ENCODE measurements at regions not wholly inside any gene's neighbourhood (a gene's known extent, or its start where the extent isn't known, plus 50 kb on each side); places are given as distances from the start of the nearest gene placed in this dataset.

DNA sequence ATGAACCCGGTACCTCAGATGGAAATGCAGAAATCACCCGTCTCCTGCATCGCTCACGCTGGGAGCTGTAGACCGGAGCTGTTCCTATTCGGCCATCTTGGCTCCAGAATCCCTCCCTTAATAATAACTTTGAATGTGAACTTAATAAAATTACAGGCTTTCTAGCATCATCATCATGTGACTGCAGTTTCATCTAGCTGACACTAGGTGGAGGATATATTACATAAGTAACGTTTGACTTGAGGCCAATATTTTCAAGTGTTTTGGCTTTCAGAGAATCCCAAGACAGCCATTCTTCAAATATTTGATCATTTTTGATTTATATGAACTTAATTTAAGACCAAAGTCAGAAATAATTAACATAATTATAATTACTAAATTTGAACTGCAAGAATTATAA, 474.9 kb upstream of the CDH10 start:
- H3K27ac Mint-ChIP-seq (ENCODE audit: unreplicated experiment), result no peak overlapping the region
- no peak for DNase-seq (ENCODE audit: low spot score)
- no peaks in the 10 kb centered on the region for H3K36me3 Mint-ChIP-seq (ENCODE audit: low read depth)
- TF ChIP-seq, protein P1, sequence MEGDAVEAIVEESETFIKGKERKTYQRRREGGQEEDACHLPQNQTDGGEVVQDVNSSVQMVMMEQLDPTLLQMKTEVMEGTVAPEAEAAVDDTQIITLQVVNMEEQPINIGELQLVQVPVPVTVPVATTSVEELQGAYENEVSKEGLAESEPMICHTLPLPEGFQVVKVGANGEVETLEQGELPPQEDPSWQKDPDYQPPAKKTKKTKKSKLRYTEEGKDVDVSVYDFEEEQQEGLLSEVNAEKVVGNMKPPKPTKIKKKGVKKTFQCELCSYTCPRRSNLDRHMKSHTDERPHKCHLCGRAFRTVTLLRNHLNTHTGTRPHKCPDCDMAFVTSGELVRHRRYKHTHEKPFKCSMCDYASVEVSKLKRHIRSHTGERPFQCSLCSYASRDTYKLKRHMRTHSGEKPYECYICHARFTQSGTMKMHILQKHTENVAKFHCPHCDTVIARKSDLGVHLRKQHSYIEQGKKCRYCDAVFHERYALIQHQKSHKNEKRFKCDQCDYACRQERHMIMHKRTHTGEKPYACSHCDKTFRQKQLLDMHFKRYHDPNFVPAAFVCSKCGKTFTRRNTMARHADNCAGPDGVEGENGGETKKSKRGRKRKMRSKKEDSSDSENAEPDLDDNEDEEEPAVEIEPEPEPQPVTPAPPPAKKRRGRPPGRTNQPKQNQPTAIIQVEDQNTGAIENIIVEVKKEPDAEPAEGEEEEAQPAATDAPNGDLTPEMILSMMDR (IDR thresholded peaks at IDR 0.05), result peak; percentile 66
- no peaks in the 10 kb centered on the region for H3K9me3 Mint-ChIP-seq (ENCODE audit: low read depth)
- H3K4me3 Mint-ChIP-seq (ENCODE audit: unreplicated experiment), result no peak overlapping the region
- H3K4me1 Mint-ChIP-seq (ENCODE audit: low read depth), result no peaks in the 10 kb centered on the region
- H3K27me3 Mint-ChIP-seq (ENCODE audit: low read depth), result peaks cover 2% of the 10 kb centered on the region

DNA sequence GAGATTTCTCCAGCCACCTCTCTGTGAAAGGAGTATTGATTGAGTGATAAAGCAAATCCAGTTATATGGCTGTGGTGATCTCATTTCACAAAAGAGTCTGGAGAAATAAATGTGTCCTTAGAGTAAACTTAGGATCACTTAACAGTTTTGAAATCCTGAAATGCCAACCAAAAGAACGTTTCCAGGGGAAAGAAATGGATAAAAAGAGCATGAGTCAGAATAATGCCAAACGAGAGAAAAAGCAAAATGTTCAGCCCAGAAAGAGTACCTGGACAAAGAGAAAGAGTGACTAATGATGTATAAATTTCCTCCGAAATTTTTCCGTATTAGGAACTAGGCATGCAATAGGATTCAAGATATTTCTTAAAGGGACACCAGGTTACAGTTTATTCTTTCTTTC, 463.1 kb upstream of the CDH10 start:
- H3K9me3 Mint-ChIP-seq (ENCODE audit: low read depth), result peaks cover 4% of the 10 kb centered on the region
- no peak overlapping the region for H3K4me3 Mint-ChIP-seq (ENCODE audit: unreplicated experiment)
- no peaks in the 10 kb centered on the region for H3K27me3 Mint-ChIP-seq (ENCODE audit: low read depth)
- H3K27ac Mint-ChIP-seq (ENCODE audit: unreplicated experiment), result no peak overlapping the region
- H3K36me3 Mint-ChIP-seq (ENCODE audit: low read depth), result no peaks in the 10 kb centered on the region
- TF ChIP-seq, protein P1 (IDR thresholded peaks at IDR 0.05), result no peak
- no peak for DNase-seq (ENCODE audit: low spot score)
- H3K4me1 Mint-ChIP-seq (ENCODE audit: low read depth), result no peaks in the 10 kb centered on the region

DNA sequence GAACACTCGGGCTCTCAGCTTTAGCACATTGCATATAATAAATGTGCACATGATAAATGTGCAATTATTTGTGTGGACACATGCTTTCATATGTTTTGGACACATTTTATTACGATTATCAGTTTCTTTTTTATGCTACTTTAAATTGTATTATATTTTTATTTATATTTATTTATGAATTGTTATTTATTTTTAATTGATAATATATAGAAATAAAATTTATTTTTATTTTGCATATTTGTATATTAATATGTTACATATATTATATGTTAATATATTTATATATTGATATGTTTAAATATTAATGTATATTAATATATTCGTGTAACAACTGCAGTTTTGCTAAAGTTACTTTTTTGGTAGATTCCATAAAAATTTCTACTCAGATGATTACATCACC, 454.8 kb upstream of the CDH10 start:
- no peak for DNase-seq (ENCODE audit: low spot score)
- Mint-ChIP-seq H3K9me3 (ENCODE audit: low read depth) (peaks cover 3% of the 10 kb centered on the region), H3K27me3 (ENCODE audit: low read depth) (no peaks in the 10 kb centered on the region), H3K4me3 (ENCODE audit: unreplicated experiment) (no peak overlapping the region), H3K4me1 (ENCODE audit: low read depth) (no peaks in the 10 kb centered on the region), H3K36me3 (ENCODE audit: low read depth) (no peaks in the 10 kb centered on the region), H3K27ac (ENCODE audit: unreplicated experiment) (no peak overlapping the region)
- TF ChIP-seq, protein P1 (IDR thresholded peaks at IDR 0.05), result no peak

DNA sequence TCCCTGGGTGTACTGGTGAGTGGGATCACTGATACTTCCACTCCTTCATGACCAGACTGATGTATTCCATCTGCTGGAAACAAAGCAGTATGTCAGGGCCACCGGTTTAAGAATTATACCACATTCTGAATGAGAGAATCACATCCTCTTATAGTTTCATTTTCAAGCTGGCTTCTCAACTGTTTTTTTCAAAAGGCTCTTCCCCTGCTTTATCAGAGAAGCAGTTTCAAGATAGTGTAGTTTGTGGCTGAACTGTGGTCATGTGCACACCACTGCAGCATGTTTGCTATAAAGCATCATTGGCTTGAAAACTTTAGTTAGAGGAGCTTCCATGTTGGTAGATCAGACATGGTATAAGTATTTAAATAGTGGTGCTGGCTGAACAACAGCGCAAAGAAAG, 450.5 kb upstream of the CDH10 start:
- no peaks in the 10 kb centered on the region for H3K36me3 Mint-ChIP-seq (ENCODE audit: low read depth)
- no peak overlapping the region for H3K4me3 Mint-ChIP-seq (ENCODE audit: unreplicated experiment)
- no peaks in the 10 kb centered on the region for H3K4me1 Mint-ChIP-seq (ENCODE audit: low read depth)
- no peak for DNase-seq (ENCODE audit: low spot score)
- H3K27me3 Mint-ChIP-seq (ENCODE audit: low read depth), result no peaks in the 10 kb centered on the region
- no peaks in the 10 kb centered on the region for H3K9me3 Mint-ChIP-seq (ENCODE audit: low read depth)
- TF ChIP-seq, protein P1 (IDR thresholded peaks at IDR 0.05), result no peak
- no peak overlapping the region for H3K27ac Mint-ChIP-seq (ENCODE audit: unreplicated experiment)

DNA sequence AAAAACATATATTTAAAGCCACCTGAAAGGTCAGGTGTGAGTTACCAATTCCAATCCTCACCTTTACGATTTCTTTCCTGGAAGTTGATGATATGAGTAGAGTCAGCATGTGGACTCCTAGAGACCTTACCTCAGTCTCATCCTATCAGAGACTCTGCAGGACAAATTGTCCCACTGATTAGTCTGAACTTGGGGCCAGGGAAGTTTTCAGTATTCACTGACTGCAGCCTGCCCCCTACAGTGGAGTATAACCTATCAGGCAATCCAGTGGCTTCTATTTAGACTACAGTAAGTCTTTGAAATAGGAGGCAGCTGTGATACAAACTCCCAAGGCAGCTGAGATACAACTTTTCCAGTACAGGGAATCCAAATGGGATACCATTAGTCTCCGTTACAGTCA, 449.4 kb upstream of the CDH10 start:
- Mint-ChIP-seq H3K36me3 (ENCODE audit: low read depth) (no peaks in the 10 kb centered on the region), H3K27ac (ENCODE audit: unreplicated experiment) (no peak overlapping the region), H3K4me1 (ENCODE audit: low read depth) (no peaks in the 10 kb centered on the region), H3K27me3 (ENCODE audit: low read depth) (no peaks in the 10 kb centered on the region), H3K4me3 (ENCODE audit: unreplicated experiment) (no peak overlapping the region), H3K9me3 (ENCODE audit: low read depth) (no peaks in the 10 kb centered on the region)
- TF ChIP-seq, protein P1 (IDR thresholded peaks at IDR 0.05), result no peak
- no peak for DNase-seq (ENCODE audit: low spot score)
